H1 (cell line): ENCODE measurements at regions not wholly inside any gene's neighbourhood (a gene's known extent, or its start where the extent isn't known, plus 50 kb on each side); places are given as distances from the start of the nearest gene placed in this dataset.

ENCODE experiments used
- CTCF ChIA-PET: fragments of 300-600 bp; sonication (Branson Sonifier 250); formaldehyde crosslinking; loops from one replicate; lab custom pipeline; 2021; ENCODE audit not compliant: partially characterized antibody; lab: Charles Lee
- POLR2A ChIA-PET: fragments of 300-600 bp; sonication (Branson Sonifier 250); formaldehyde crosslinking; loops from one replicate; lab custom pipeline; 2021; ENCODE audit warnings: inconsistent platforms; ENCODE audit not compliant: partially characterized antibody; lab: Charles Lee
- DNase-seq, 2 experiments: peaks; one replicate each; pipeline versions ENCODE4 v3.0.0 to v3.0.0-alpha.2; 2010 to 2022; ENCODE audit warnings: low spot score in 2 of 2, low read depth in 1 of 2, mixed read lengths in 1 of 2
- FAIRE-seq: peaks from 2 replicates; lab custom pipeline; 2011; peaks lifted over from hg19 to GRCh38; lab: Jason Lieb, UNC
- H2AFZ ChIP-seq: 2 replicates; pipeline ENCODE4 v1.8.1; 2012; ENCODE audit warnings: low read length, inconsistent platforms
- H2AK5ac ChIP-seq: 2 replicates; pipeline ENCODE4 v1.6.1; 2013; ENCODE audit warnings: low read depth, low read length
- H2BK120ac ChIP-seq: replicated peaks from 2 replicates; pipeline ENCODE3; 2013; ENCODE audit warnings: low read depth, low read length, inconsistent platforms
- H2BK12ac ChIP-seq: 2 replicates; pipeline ENCODE4 v1.6.1; 2013; ENCODE audit warnings: low read depth, low read length
- H2BK15ac ChIP-seq: 2 replicates; pipeline ENCODE4 v1.6.1; 2013; ENCODE audit warnings: low read length
- H2BK20ac ChIP-seq: 2 replicates; pipeline ENCODE4 v1.6.1; 2013; ENCODE audit warnings: low read length
- H2BK5ac ChIP-seq: 2 replicates; pipeline ENCODE4 v1.6.1; 2013; ENCODE audit warnings: low read depth, low read length
- H3K14ac ChIP-seq: 2 replicates; pipeline ENCODE4 v1.6.1; 2013; ENCODE audit warnings: inconsistent platforms; ENCODE audit not compliant: insufficient read length
- H3K18ac ChIP-seq: 2 replicates; pipeline ENCODE4 v1.6.1; 2013; ENCODE audit warnings: low read length; ENCODE audit errors: extremely low read depth
- H3K23ac ChIP-seq: 2 replicates; pipeline ENCODE4 v1.6.1; 2013; ENCODE audit warnings: inconsistent platforms; ENCODE audit not compliant: insufficient read length
- H3K23me2 ChIP-seq: 2 replicates; pipeline ENCODE4 v1.6.1; 2013; ENCODE audit warnings: low read depth, low read length
- H3K27ac ChIP-seq: 2 replicates; pipeline ENCODE4 v1.6.1; 2011; ENCODE audit warnings: low read depth, low read length, inconsistent platforms
- H3K27me3 ChIP-seq, 4 experiments: replicated peaks in 1 of 4; 1 replicate in 1 of 4; 2 replicates in 3 of 4; pipeline versions ENCODE4 v1.6.1 to v1.8.1; 2011 to 2013; ENCODE audit warnings: low read length in 3 of 4, mild to moderate bottlenecking in 3 of 4, inconsistent platforms in 2 of 4, mixed read lengths in 2 of 4, moderate library complexity in 1 of 4; ENCODE audit not compliant: control insufficient read depth in 3 of 4, insufficient read depth in 3 of 4; ENCODE audit errors: extremely low read depth in 1 of 4
- H3K36me3 ChIP-seq, 4 experiments: 2 replicates each; pipeline versions ENCODE4 v1.6.1 to v1.8.1; 2011 to 2013; ENCODE audit warnings: mild to moderate bottlenecking in 4 of 4, low read length in 3 of 4, moderate library complexity in 2 of 4, control low read depth in 1 of 4, inconsistent platforms in 1 of 4; ENCODE audit not compliant: insufficient read depth in 4 of 4, control insufficient read depth in 2 of 4
- H3K4ac ChIP-seq: replicated peaks from 2 replicates; pipeline ENCODE3; 2013; ENCODE audit warnings: low read length, low read depth, mixed read lengths, inconsistent platforms; ENCODE audit not compliant: insufficient read length
- H3K4me1 ChIP-seq, 4 experiments: replicated peaks in 1 of 4; 1 replicate in 1 of 4; 2 replicates in 3 of 4; pipeline versions ENCODE4 v1.6.1 to v1.8.1; 2011 to 2013; ENCODE audit warnings: low read length in 3 of 4, inconsistent platforms in 2 of 4, mixed read lengths in 1 of 4; ENCODE audit not compliant: insufficient read depth in 4 of 4, control insufficient read depth in 3 of 4
- H3K4me2 ChIP-seq, 2 experiments: 2 replicates each; pipeline versions ENCODE4 v1.6.1 to v1.8.1; 2011 to 2013; ENCODE audit warnings: low read depth in 2 of 2, low read length in 2 of 2, control low read depth in 1 of 2, inconsistent platforms in 1 of 2, mild to moderate bottlenecking in 1 of 2; ENCODE audit not compliant: insufficient read depth in 1 of 2
- H3K4me3 ChIP-seq, 4 experiments: fragments of 200-600, 300-600 bp in 1 of 4; sonication (generic), shearing (Covaris generic), sonication (Bioruptor Twin) in 1 of 4; 2 replicates each; pipeline versions ENCODE4 v1.5.1 to v1.8.1; 2011 to 2016; ENCODE audit warnings: low read length in 4 of 4, low read depth in 3 of 4, control low read depth in 2 of 4, inconsistent platforms in 2 of 4, mild to moderate bottlenecking in 2 of 4, mixed read lengths in 1 of 4, moderate library complexity in 1 of 4; ENCODE audit not compliant: insufficient read depth in 2 of 4; ENCODE audit errors: extremely low read depth in 1 of 4
- H3K56ac ChIP-seq: replicated peaks from 2 replicates; pipeline ENCODE3; 2013; ENCODE audit warnings: low read depth, mild to moderate bottlenecking, mixed read lengths, low read length, inconsistent platforms; ENCODE audit not compliant: insufficient read length
- H3K79me1 ChIP-seq: 2 replicates; pipeline ENCODE4 v1.6.1; 2013; ENCODE audit warnings: low read depth, low read length, control low read depth
- H3K79me2 ChIP-seq, 2 experiments: 2 replicates each; pipeline versions ENCODE4 v1.6.1 to v1.8.1; 2012 to 2013; ENCODE audit warnings: low read length in 2 of 2, mild to moderate bottlenecking in 2 of 2, inconsistent platforms in 1 of 2; ENCODE audit not compliant: insufficient read depth in 2 of 2, control insufficient read depth in 1 of 2
- H3K9ac ChIP-seq, 4 experiments: replicated peaks in 1 of 4; 1 replicate in 1 of 4; 2 replicates in 3 of 4; pipeline versions ENCODE4 v1.6.1 to v1.8.1; 2011 to 2013; ENCODE audit warnings: low read depth in 3 of 4, low read length in 3 of 4, control low read depth in 2 of 4, mild to moderate bottlenecking in 2 of 4, moderate library complexity in 2 of 4, inconsistent platforms in 1 of 4; ENCODE audit errors: extremely low read depth in 1 of 4
- H3K9me3 ChIP-seq, 2 experiments: 2 replicates each; pipeline versions ENCODE4 v1.6.1 to v1.8.1; 2012 to 2013; ENCODE audit warnings: mild to moderate bottlenecking in 2 of 2, moderate library complexity in 2 of 2, control low read depth in 1 of 2, inconsistent platforms in 1 of 2, low read depth in 1 of 2, low read length in 1 of 2, mixed read lengths in 1 of 2; ENCODE audit not compliant: insufficient read depth in 2 of 2
- H4K20me1 ChIP-seq, 2 experiments: replicated peaks in 1 of 2; 2 replicates each; pipeline versions ENCODE3 to v1.8.1; 2011 to 2013; ENCODE audit warnings: inconsistent platforms in 2 of 2, low read length in 2 of 2, mild to moderate bottlenecking in 1 of 2; ENCODE audit not compliant: insufficient read depth in 2 of 2, control insufficient read depth in 1 of 2
- H4K5ac ChIP-seq: 2 replicates; pipeline ENCODE4 v1.6.1; 2013; ENCODE audit warnings: low read length, low read depth, mixed read lengths, inconsistent platforms; ENCODE audit not compliant: insufficient read length
- H4K8ac ChIP-seq: 2 replicates; pipeline ENCODE4 v1.8.0; 2013; ENCODE audit warnings: mild to moderate bottlenecking, moderate library complexity, low read length, inconsistent platforms; ENCODE audit not compliant: insufficient read depth; ENCODE audit errors: extremely low read depth
- H4K91ac ChIP-seq: replicated peaks from 2 replicates; pipeline ENCODE3; 2013; ENCODE audit warnings: low read length, mixed read lengths, inconsistent platforms; ENCODE audit not compliant: insufficient read length
- BRCA1 ChIP-seq: IDR thresholded peaks from 2 replicates; pipeline ENCODE4 v1.6.1; 2012; ENCODE audit warnings: low read depth, low read length, improper control_type of control experiment
- EGR1 ChIP-seq: IDR thresholded peaks from 2 replicates; pipeline ENCODE4 v1.6.1; 2011; ENCODE audit warnings: low read depth, low read length, borderline replicate concordance
- FOSL1 ChIP-seq: IDR thresholded peaks from 2 replicates; pipeline ENCODE4 v1.6.1; 2011; ENCODE audit warnings: mild to moderate bottlenecking, low read depth, low read length, moderate library complexity; ENCODE audit not compliant: insufficient read depth
- GTF2F1 ChIP-seq: IDR thresholded peaks from 2 replicates; pipeline ENCODE4 v1.6.1; 2012; ENCODE audit warnings: low read depth, low read length, improper control_type of control experiment, borderline replicate concordance
- JUND ChIP-seq: IDR thresholded peaks from 2 replicates; pipeline ENCODE4 v1.6.1; 2011; ENCODE audit warnings: mild to moderate bottlenecking, improper control_type of control experiment, low read length
- KDM5A ChIP-seq: fragments of 200-600 bp; IDR thresholded peaks from 2 replicates; pipeline ENCODE4 v1.7.1; 2012; ENCODE audit warnings: mild to moderate bottlenecking, low read length, inconsistent platforms, mixed read lengths
- NRF1 ChIP-seq: IDR thresholded peaks from 2 replicates; pipeline ENCODE4 v1.6.1; 2011; ENCODE audit warnings: mild to moderate bottlenecking, low read depth, low read length, improper control_type of control experiment
- PHF8 ChIP-seq: fragments of 200-600 bp; sonication (generic); conservative IDR thresholded peaks from 2 replicates; pipeline ENCODE4 v1.7.1; 2012; ENCODE audit warnings: low read depth, mild to moderate bottlenecking, inconsistent platforms, low read length, moderate library complexity
- POU5F1 ChIP-seq: IDR thresholded peaks from 2 replicates; pipeline ENCODE4 v1.6.1; 2011; ENCODE audit warnings: low read depth, mild to moderate bottlenecking, low read length, moderate library complexity
- RXRA ChIP-seq: IDR thresholded peaks from 2 replicates; pipeline ENCODE4 v1.6.1; 2011; ENCODE audit warnings: low read depth, mild to moderate bottlenecking, low read length, moderate library complexity; ENCODE audit not compliant: insufficient read depth
- SP4 ChIP-seq: IDR thresholded peaks from 2 replicates; pipeline ENCODE4 v1.6.1; 2012; ENCODE audit warnings: low read length, inconsistent platforms
- WGBS, 2 experiments: shearing (Covaris generic) in 1 of 2; methylation state at CpG; one replicate each; pipeline versions ENCODE4 v1.1.6 to v1.1.7; 2013 to 2015; ENCODE audit warnings: low lambda C conversion rate in 2 of 2, mixed read lengths in 2 of 2, inconsistent platforms in 1 of 2, low coverage in 1 of 2, missing lambda C conversion rate in 1 of 2; ENCODE audit not compliant: insufficient replicate concordance in 2 of 2, insufficient coverage in 1 of 2, insufficient read length in 1 of 2; ENCODE audit errors: extremely low coverage in 1 of 2, missing lambda C conversion rate in 1 of 2; 5-methylcytosine and 5-hydroxymethylcytosine counted together
- TF ChIP-seq, protein P1 (sequence below): IDR thresholded peaks from 2 replicates; pipeline ENCODE4 v1.6.1; 2012; ENCODE audit warnings: inconsistent platforms
- TF ChIP-seq, protein P2 (sequence below), 3 experiments: IDR thresholded peaks; 1 replicate in 2 of 3; 2 replicates in 1 of 3; pipeline versions ENCODE4 v1.5.1 to v1.6.1; 2011; ENCODE audit warnings: low read length in 3 of 3, mild to moderate bottlenecking in 3 of 3, inconsistent platforms in 2 of 3, low read depth in 1 of 3, moderate library complexity in 1 of 3; ENCODE audit not compliant: insufficient read depth in 1 of 3; ENCODE audit errors: control extremely low read depth in 1 of 3

- Histone ChIP-seq H3K4me1 (no peaks in the 10 kb centered on the region), H3K18ac (no peak overlapping the region), H3K79me1 (no peaks in the 10 kb centered on the region), H3K79me2 (no peaks in the 10 kb centered on the region), H3K27ac (no peak overlapping the region), H3K14ac (no peak overlapping the region), H2BK120ac (no peak overlapping the region), H3K9ac (no peak overlapping the region), H3K4me3 (no peak overlapping the region), H2AFZ (no peak overlapping the region), H3K36me3 (no peaks in the 10 kb centered on the region), H2BK15ac (no peak overlapping the region), H2BK20ac (no peak overlapping the region), H3K23ac (no peak overlapping the region), H3K56ac (no peak overlapping the region), H2BK5ac (no peak overlapping the region), H2AK5ac (no peak overlapping the region), H3K4me2 (no peak overlapping the region), H3K27me3 (no peaks in the 10 kb centered on the region), H4K20me1 (no peaks in the 10 kb centered on the region), H3K9me3 (no peaks in the 10 kb centered on the region), H4K5ac (no peak overlapping the region), H4K8ac (no peak overlapping the region), H3K23me2 (peaks cover 2% of the 10 kb centered on the region; the same call in 1 of the 2 replicates), H4K91ac (no peak overlapping the region), H3K4ac (no peak overlapping the region), H2BK12ac (no peak overlapping the region)
- CTCF ChIA-PET: no interaction called here
- POLR2A ChIA-PET: no interaction called here
- no peak for DNase-seq
- 82% methylated on average over 1 of the region's 1 CpG; no CpG with 5 or more reads in 1 of the 2 experiments for WGBS, 2 experiments
- no peak for FAIRE-seq
- no peak for TF ChIP-seq NRF1
- no peak for TF ChIP-seq GTF2F1
- no peak for TF ChIP-seq EGR1
- no peak for TF ChIP-seq FOSL1
- no peak for TF ChIP-seq JUND
- TF ChIP-seq, protein P1, sequence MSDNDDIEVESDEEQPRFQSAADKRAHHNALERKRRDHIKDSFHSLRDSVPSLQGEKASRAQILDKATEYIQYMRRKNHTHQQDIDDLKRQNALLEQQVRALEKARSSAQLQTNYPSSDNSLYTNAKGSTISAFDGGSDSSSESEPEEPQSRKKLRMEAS: no peak
- no peak for TF ChIP-seq BRCA1
- TF ChIP-seq SP4: no peak
- TF ChIP-seq, protein P2, sequence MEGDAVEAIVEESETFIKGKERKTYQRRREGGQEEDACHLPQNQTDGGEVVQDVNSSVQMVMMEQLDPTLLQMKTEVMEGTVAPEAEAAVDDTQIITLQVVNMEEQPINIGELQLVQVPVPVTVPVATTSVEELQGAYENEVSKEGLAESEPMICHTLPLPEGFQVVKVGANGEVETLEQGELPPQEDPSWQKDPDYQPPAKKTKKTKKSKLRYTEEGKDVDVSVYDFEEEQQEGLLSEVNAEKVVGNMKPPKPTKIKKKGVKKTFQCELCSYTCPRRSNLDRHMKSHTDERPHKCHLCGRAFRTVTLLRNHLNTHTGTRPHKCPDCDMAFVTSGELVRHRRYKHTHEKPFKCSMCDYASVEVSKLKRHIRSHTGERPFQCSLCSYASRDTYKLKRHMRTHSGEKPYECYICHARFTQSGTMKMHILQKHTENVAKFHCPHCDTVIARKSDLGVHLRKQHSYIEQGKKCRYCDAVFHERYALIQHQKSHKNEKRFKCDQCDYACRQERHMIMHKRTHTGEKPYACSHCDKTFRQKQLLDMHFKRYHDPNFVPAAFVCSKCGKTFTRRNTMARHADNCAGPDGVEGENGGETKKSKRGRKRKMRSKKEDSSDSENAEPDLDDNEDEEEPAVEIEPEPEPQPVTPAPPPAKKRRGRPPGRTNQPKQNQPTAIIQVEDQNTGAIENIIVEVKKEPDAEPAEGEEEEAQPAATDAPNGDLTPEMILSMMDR (IDR thresholded peaks at IDR 0.05; ENCODE audit: control extremely low read depth in 1 of 3, insufficient read depth in 1 of 3, low read depth in 1 of 3, low read length in 3 of 3): no peak
- TF ChIP-seq POU5F1: no peak
- TF ChIP-seq PHF8: no peak
- no peak for TF ChIP-seq RXRA
- TF ChIP-seq KDM5A: no peak
These were observed 139.7 kb upstream of the ZC3H11B start for GRCh38 chr1:219752645-219753044.
